GM12892 (cell line): ENCODE measurements at regions not wholly inside any gene's neighbourhood (a gene's known extent, or its start where the extent isn't known, plus 50 kb on each side); places are given as distances from the start of the nearest gene placed in this dataset.

Experiments
- POLR2A ChIP-seq: IDR thresholded peaks from 2 replicates; pipeline ENCODE4 v1.6.1; 2011; ENCODE audit warnings: low read depth, low read length, control low read depth
- POLR2AphosphoS5 ChIP-seq: IDR thresholded peaks from 2 replicates; pipeline ENCODE4 v1.6.1; 2011; ENCODE audit warnings: low read depth, low read length, control low read depth
- TAF1 ChIP-seq: IDR thresholded peaks from 2 replicates; pipeline ENCODE4 v1.6.1; 2011; ENCODE audit warnings: low read depth, mild to moderate bottlenecking, control low read depth, low read length, borderline replicate concordance

DNA sequence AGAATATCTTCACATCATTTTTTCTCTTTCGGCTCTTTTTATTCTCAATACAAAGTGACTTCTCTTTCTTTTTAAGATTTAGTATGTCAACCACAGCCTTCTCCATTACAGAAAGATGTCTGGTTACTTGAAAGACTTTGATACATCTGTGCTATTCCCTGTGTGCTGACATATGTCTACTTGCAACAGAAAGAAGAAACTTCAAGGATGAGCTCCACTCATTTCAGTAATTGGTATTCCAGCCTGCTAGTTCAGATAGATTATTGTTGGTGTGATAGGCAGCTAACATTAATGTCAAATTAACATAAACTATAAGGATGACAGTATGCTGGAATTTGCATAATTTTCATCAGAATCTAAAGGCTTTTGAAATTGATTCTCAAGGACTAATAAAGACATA lies 948.7 kb downstream of the PCDH18 start:
- no peak for TF ChIP-seq POLR2A
- TF ChIP-seq TAF1, result no peak
- TF ChIP-seq POLR2AphosphoS5, result no peak
